Neural cell (in vitro differentiated cells): ENCODE measurements at regions not wholly inside any gene's neighbourhood (a gene's known extent, or its start where the extent isn't known, plus 50 kb on each side); places are given as distances from the start of the nearest gene placed in this dataset.

Experiments used
- CTCF ChIP-seq: fragments of 450-650 bp; IDR thresholded peaks from 2 replicates; pipeline ENCODE4 v1.5.1; 2014; ENCODE audit warnings: antibody characterized with exemption, mild to moderate bottlenecking, moderate library complexity; ENCODE audit not compliant: poor library complexity, severe bottlenecking
- EP300 ChIP-seq: fragments of 450-650 bp; conservative IDR thresholded peaks from 2 replicates; pipeline ENCODE4 v1.6.1; 2014; ENCODE audit warnings: antibody characterized with exemption, mild to moderate bottlenecking, moderate library complexity; ENCODE audit not compliant: poor library complexity, severe bottlenecking
- EZH2 ChIP-seq: fragments of 200-600, 300-800 bp; shearing (Covaris generic), sonication (generic); IDR thresholded peaks from 2 replicates; pipeline ENCODE4 v1.6.1; 2014; ENCODE audit warnings: antibody characterized with exemption, low read length, borderline replicate concordance, mild to moderate bottlenecking; ENCODE audit not compliant: insufficient read depth, poor library complexity, severe bottlenecking
- MXI1 ChIP-seq: fragments of 450-650 bp; conservative IDR thresholded peaks from 2 replicates; pipeline ENCODE4 v1.6.1; 2014; ENCODE audit warnings: antibody characterized with exemption, mild to moderate bottlenecking; ENCODE audit not compliant: poor library complexity, severe bottlenecking
- POLR2AphosphoS5 ChIP-seq: IDR thresholded peaks from 2 replicates; pipeline ENCODE4 v1.6.1; 2012
- RAD21 ChIP-seq: fragments of 450-650 bp; conservative IDR thresholded peaks from 2 replicates; pipeline ENCODE4 v1.6.1; 2014; ENCODE audit warnings: antibody characterized with exemption, mild to moderate bottlenecking, moderate library complexity
- REST ChIP-seq: IDR thresholded peaks from 2 replicates; pipeline ENCODE4 v1.6.1; 2012; ENCODE audit warnings: borderline replicate concordance
- SMC3 ChIP-seq: fragments of 450-650 bp; conservative IDR thresholded peaks from 2 replicates; pipeline ENCODE4 v1.6.1; 2014; ENCODE audit warnings: antibody characterized with exemption, mild to moderate bottlenecking, moderate library complexity; ENCODE audit not compliant: poor library complexity

- TF ChIP-seq CTCF: no peak
- no peak for TF ChIP-seq SMC3
- no peak for TF ChIP-seq EP300
- no peak for TF ChIP-seq POLR2AphosphoS5
- TF ChIP-seq EZH2: no peak
- no peak for TF ChIP-seq RAD21
- TF ChIP-seq MXI1: no peak
- no peak for TF ChIP-seq REST
Observed at GRCh38 chr2:146244830-146245229, 1600.0 kb upstream of the ACVR2A start.
